RWPE2 (cell line): ENCODE measurements at regions not wholly inside any gene's neighbourhood (a gene's known extent, or its start where the extent isn't known, plus 50 kb on each side); places are given as distances from the start of the nearest gene placed in this dataset.

Source experiments
- ATAC-seq: fragments of 200-7000 bp; cut with Tn5 transposase; 3 replicates; pipeline ENCODE4 v1.9.1; 2021; ENCODE audit warnings: low read depth
- DNase-seq: peaks from one replicate; pipeline ENCODE4 v3.0.0-alpha.2; 2020; ENCODE audit warnings: low spot score
- H3K27ac ChIP-seq: fragments of 450-650 bp; 2 replicates; pipeline ENCODE4 v1.5.1; 2017; ENCODE audit warnings: mild to moderate bottlenecking; ENCODE audit not compliant: poor library complexity, severe bottlenecking
- H3K27me3 ChIP-seq: fragments of 250-450 bp; sonication (Bioruptor Pico); 2 replicates; pipeline ENCODE4 v1.5.1; 2021; ENCODE audit warnings: mild to moderate bottlenecking, moderate library complexity; ENCODE audit not compliant: insufficient read depth, poor library complexity, severe bottlenecking
- H3K36me3 ChIP-seq: fragments of 250-450 bp; sonication (Bioruptor Pico); 2 replicates; pipeline ENCODE4 v1.5.1; 2020; ENCODE audit warnings: low read depth, mild to moderate bottlenecking, moderate library complexity
- H3K4me1 ChIP-seq: fragments of 250-450 bp; sonication (Bioruptor Pico); 2 replicates; pipeline ENCODE4 v1.5.1; 2021; ENCODE audit warnings: mild to moderate bottlenecking, moderate library complexity; ENCODE audit not compliant: insufficient read depth, poor library complexity, severe bottlenecking
- H3K4me3 ChIP-seq: fragments of 250-450 bp; sonication (Bioruptor Pico); 2 replicates; pipeline ENCODE4 v1.5.1; 2021; ENCODE audit warnings: mild to moderate bottlenecking, moderate library complexity; ENCODE audit not compliant: severe bottlenecking
- H3K9me3 ChIP-seq: fragments of 250-450 bp; sonication (Bioruptor Pico); 2 replicates; pipeline ENCODE4 v1.5.1; 2021; ENCODE audit warnings: mild to moderate bottlenecking, moderate library complexity; ENCODE audit not compliant: severe bottlenecking
- TF ChIP-seq, protein P1 (sequence below): fragments of 450-650 bp; IDR thresholded peaks from one replicate; pipeline ENCODE4 v1.5.1; 2017; ENCODE audit warnings: mild to moderate bottlenecking, moderate library complexity; ENCODE audit not compliant: poor library complexity, severe bottlenecking

DNA sequence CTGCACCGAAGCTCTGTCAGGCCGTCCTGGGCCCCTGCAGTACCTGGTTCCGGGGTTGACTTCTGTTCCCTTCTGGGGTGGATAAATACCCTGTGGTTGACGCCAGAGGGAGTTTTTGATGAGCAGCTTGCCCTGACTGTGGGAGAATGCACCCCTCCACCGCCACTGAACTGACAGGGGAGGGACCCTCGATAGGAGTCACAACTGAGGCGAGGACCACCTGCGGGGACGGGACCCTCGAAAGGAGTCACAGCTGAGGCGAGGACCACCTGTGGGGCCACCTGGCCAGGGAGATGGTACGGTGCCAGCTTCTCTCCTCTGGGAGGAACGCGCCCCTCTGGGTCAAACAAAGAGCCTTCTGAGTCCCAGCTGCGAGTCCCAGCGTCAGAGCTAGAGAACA is 100.1 kb upstream of the FRMD1 start:
- Histone ChIP-seq H3K27ac (no peak overlapping the region), H3K9me3 (no peaks in the 10 kb centered on the region), H3K27me3 (peaks cover 18% of the 10 kb centered on the region), H3K36me3 (no peaks in the 10 kb centered on the region), H3K4me1 (no peaks in the 10 kb centered on the region), H3K4me3 (no peak overlapping the region)
- TF ChIP-seq, protein P1, sequence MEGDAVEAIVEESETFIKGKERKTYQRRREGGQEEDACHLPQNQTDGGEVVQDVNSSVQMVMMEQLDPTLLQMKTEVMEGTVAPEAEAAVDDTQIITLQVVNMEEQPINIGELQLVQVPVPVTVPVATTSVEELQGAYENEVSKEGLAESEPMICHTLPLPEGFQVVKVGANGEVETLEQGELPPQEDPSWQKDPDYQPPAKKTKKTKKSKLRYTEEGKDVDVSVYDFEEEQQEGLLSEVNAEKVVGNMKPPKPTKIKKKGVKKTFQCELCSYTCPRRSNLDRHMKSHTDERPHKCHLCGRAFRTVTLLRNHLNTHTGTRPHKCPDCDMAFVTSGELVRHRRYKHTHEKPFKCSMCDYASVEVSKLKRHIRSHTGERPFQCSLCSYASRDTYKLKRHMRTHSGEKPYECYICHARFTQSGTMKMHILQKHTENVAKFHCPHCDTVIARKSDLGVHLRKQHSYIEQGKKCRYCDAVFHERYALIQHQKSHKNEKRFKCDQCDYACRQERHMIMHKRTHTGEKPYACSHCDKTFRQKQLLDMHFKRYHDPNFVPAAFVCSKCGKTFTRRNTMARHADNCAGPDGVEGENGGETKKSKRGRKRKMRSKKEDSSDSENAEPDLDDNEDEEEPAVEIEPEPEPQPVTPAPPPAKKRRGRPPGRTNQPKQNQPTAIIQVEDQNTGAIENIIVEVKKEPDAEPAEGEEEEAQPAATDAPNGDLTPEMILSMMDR = no peak
- no peak for DNase-seq
- no peak for ATAC-seq

- H3K27ac ChIP-seq = no peak overlapping the region
- no peak overlapping the region for H3K4me3 ChIP-seq
- DNase-seq (no peak), ATAC-seq (no peak)
- H3K36me3 ChIP-seq = no peaks in the 10 kb centered on the region
- TF ChIP-seq, protein P1 = no peak
- peaks cover 33% of the 10 kb centered on the region for H3K27me3 ChIP-seq
- no peaks in the 10 kb centered on the region for H3K9me3 ChIP-seq
- no peaks in the 10 kb centered on the region for H3K4me1 ChIP-seq
Measured at GRCh38 chr6:168177103-168177891, 98.3 kb upstream of the FRMD1 start.

GRCh38 chr6:168171673-168172353 is 92.8 kb upstream of the FRMD1 start:
- DNase-seq (no peak), ATAC-seq (no peak)
- Histone ChIP-seq H3K9me3 (no peaks in the 10 kb centered on the region), H3K4me3 (no peak overlapping the region), H3K36me3 (no peaks in the 10 kb centered on the region), H3K27ac (no peak overlapping the region), H3K4me1 (no peaks in the 10 kb centered on the region), H3K27me3 (peaks cover 47% of the 10 kb centered on the region)
- TF ChIP-seq, protein P1 = no peak

- DNase-seq = no peak
Measured at GRCh38 chr6:168170841-168171601, 92.0 kb upstream of the FRMD1 start.

More at GRCh38 chr6:168170841-168171601, 92.0 kb upstream of the FRMD1 start:
- no peak for ATAC-seq
- Histone ChIP-seq H3K27ac (no peak overlapping the region), H3K36me3 (no peaks in the 10 kb centered on the region), H3K27me3 (peaks cover 47% of the 10 kb centered on the region), H3K4me1 (no peaks in the 10 kb centered on the region), H3K4me3 (no peak overlapping the region), H3K9me3 (no peaks in the 10 kb centered on the region)
- TF ChIP-seq, protein P1 = no peak
